Putamen (tissue), 1 donor: ENCODE measurements at regions not wholly inside any gene's neighbourhood (a gene's known extent, or its start where the extent isn't known, plus 50 kb on each side); places are given as distances from the start of the nearest gene placed in this dataset.

ENCODE experiments used
- DNase-seq: peaks from one replicate; pipeline ENCODE4 v3.0.0-alpha.2; 2016; ENCODE audit warnings: low spot score

- no peak for DNase-seq
These were observed 84.6 kb upstream of the ATF7IP start for GRCh38 chr12:14280921-14281320.

GRCh38 chr12:14281539-14281938 is 83.9 kb upstream of the ATF7IP start:
- DNase-seq: no peak

GRCh38 chr12:14283489-14284144 is 81.9 kb upstream of the ATF7IP start:
- DNase-seq: no peak

- no peak for DNase-seq
These were observed 81.2 kb upstream of the ATF7IP start for GRCh38 chr12:14284184-14284722.

- no peak for DNase-seq
These were observed 75.9 kb upstream of the ATF7IP start for GRCh38 chr12:14289601-14290000.

- DNase-seq: no peak
These were observed 74.5 kb upstream of the ATF7IP start for GRCh38 chr12:14290951-14291350.

- DNase-seq: no peak
These were observed 61.8 kb upstream of the ATF7IP start for GRCh38 chr12:14303661-14304155.

- DNase-seq: no peak
These were observed 58.5 kb upstream of the ATF7IP start for GRCh38 chr12:14307004-14307403.

- no peak for DNase-seq
These were observed 57.0 kb upstream of the ATF7IP start for GRCh38 chr12:14308516-14308915.

GRCh38 chr12:14310866-14311265 is 54.6 kb upstream of the ATF7IP start:
- no peak for DNase-seq

GRCh38 chr12:14313379-14314138 is 51.9 kb upstream of the ATF7IP start:
- no peak for DNase-seq

- no peak for DNase-seq
These were observed 50.7 kb upstream of the ATF7IP start for GRCh38 chr12:14314801-14315200.

GRCh38 chr12:14315501-14315900 is 50.0 kb upstream of the ATF7IP start:
- DNase-seq: no peak
